Kidney (tissue), 13 donors: ENCODE measurements at regions not wholly inside any gene's neighbourhood (a gene's known extent, or its start where the extent isn't known, plus 50 kb on each side); places are given as distances from the start of the nearest gene placed in this dataset.
"Not testable (repeated sequence)": the region's sequence is repeated elsewhere in the genome, so short reads cannot be mapped to it uniquely, and the experiment has no call there.

Source experiments
- DNase-seq, 5 donors: peaks; one replicate each; pipeline ENCODE4 v3.0.0-alpha.2; 2013 to 2020
- FAIRE-seq: peaks from 2 replicates; lab custom pipeline; 2012; peaks lifted over from hg19 to GRCh38; lab: Jason Lieb, UNC
- H3K27ac ChIP-seq, 2 donors: one replicate each; pipeline ENCODE4 v1.7.0; 2013; ENCODE audit warnings: low read depth in 2 of 2, low read length in 2 of 2, inconsistent platforms in 1 of 2
- H3K27me3 ChIP-seq: one replicate; pipeline ENCODE4 v1.7.1; 2013; ENCODE audit warnings: low read length, inconsistent platforms; ENCODE audit not compliant: control insufficient read depth, insufficient read depth
- H3K36me3 ChIP-seq, 3 donors: one replicate each; pipeline versions ENCODE4 v1.7.0 to v1.7.1; 2013; ENCODE audit warnings: low read length in 3 of 3, control low read depth in 1 of 3, inconsistent platforms in 1 of 3; ENCODE audit not compliant: insufficient read depth in 3 of 3, control insufficient read depth in 2 of 3
- H3K4me1 ChIP-seq, 3 donors: one replicate each; pipeline versions ENCODE4 v1.7.0 to v1.7.1; 2013; ENCODE audit warnings: low read length in 3 of 3, inconsistent platforms in 1 of 3, low read depth in 1 of 3; ENCODE audit not compliant: control insufficient read depth in 2 of 3, insufficient read depth in 2 of 3
- H3K4me3 ChIP-seq, 3 donors: one replicate each; pipeline versions ENCODE4 v1.7.0 to v1.8.1; 2013; ENCODE audit warnings: low read length in 3 of 3, control low read depth in 1 of 3, inconsistent platforms in 1 of 3
- H3K9ac ChIP-seq, 3 donors: one replicate each; pipeline versions ENCODE4 v1.7.0 to v1.7.1; 2013; ENCODE audit warnings: low read length in 3 of 3, control low read depth in 1 of 3, inconsistent platforms in 1 of 3
- H3K9me3 ChIP-seq, 3 donors: one replicate each; pipeline versions ENCODE4 v1.7.0 to v1.7.1; 2013; ENCODE audit warnings: low read length in 3 of 3, control low read depth in 1 of 3, inconsistent platforms in 1 of 3; ENCODE audit not compliant: control insufficient read depth in 2 of 3, insufficient read depth in 1 of 3
- intact Hi-C: fragments of 100-400 bp; cut with DNase I; formaldehyde crosslinking; loops from one replicate; pipeline ENCODE4 v1.11.1; 2022
- TF ChIP-seq, protein P1 (sequence below): IDR thresholded peaks from 3 replicates; pipeline ENCODE4 v1.5.1; 2012; ENCODE audit warnings: mild to moderate bottlenecking, moderate library complexity, borderline replicate concordance; ENCODE audit not compliant: insufficient read depth; ENCODE audit errors: extremely low read depth
- donor health status: control.
- donor health status: control.
- donor health status: control.
- donor health status: control.
- donor health status: control.
- donor health status: DM: yes; HTN: yes; CAD: no.
- donor health status: Normal renal cell carcinoma (clear cell type).

- H3K4me3 ChIP-seq, result no peak overlapping the region
- DNase-seq, result no peak
These were observed 219.4 kb downstream of the MAF start for GRCh38 chr16:79380995-79381602.

DNA sequence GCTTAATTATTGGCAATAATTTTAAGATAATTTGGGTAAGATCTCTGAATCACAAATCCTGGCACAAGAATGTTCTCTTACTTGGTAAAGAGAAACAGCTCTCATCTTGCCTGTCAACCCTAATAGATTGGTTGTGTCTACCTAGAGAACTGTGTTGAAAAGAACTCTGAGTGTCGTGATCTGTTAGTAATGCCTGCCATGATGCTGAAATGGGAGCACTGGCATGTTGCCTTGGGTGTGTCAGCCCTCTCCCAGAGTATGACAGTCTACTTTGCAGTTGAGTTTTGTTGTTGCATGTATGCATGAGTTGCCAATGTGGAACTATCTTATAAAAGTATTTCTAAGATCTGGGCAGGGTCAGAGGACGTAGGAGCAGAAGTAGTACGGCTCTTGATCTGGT, 221.4 kb downstream of the MAF start:
- H3K4me1 ChIP-seq, result no peaks in the 10 kb centered on the region
- H3K9ac ChIP-seq, result no peak overlapping the region
- H3K4me3 ChIP-seq, result no peak overlapping the region
- no peaks in the 10 kb centered on the region for H3K9me3 ChIP-seq
- no peak for FAIRE-seq
- H3K27me3 ChIP-seq, result no peaks in the 10 kb centered on the region
- no peaks in the 10 kb centered on the region for H3K36me3 ChIP-seq
- no peak overlapping the region for H3K27ac ChIP-seq
- intact Hi-C loops, result no loop called here
- TF ChIP-seq, protein P1, sequence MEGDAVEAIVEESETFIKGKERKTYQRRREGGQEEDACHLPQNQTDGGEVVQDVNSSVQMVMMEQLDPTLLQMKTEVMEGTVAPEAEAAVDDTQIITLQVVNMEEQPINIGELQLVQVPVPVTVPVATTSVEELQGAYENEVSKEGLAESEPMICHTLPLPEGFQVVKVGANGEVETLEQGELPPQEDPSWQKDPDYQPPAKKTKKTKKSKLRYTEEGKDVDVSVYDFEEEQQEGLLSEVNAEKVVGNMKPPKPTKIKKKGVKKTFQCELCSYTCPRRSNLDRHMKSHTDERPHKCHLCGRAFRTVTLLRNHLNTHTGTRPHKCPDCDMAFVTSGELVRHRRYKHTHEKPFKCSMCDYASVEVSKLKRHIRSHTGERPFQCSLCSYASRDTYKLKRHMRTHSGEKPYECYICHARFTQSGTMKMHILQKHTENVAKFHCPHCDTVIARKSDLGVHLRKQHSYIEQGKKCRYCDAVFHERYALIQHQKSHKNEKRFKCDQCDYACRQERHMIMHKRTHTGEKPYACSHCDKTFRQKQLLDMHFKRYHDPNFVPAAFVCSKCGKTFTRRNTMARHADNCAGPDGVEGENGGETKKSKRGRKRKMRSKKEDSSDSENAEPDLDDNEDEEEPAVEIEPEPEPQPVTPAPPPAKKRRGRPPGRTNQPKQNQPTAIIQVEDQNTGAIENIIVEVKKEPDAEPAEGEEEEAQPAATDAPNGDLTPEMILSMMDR, result no peak
- no peak for DNase-seq

More at GRCh38 chr16:79380995-79381602, 219.4 kb downstream of the MAF start:
- intact Hi-C loops, result no loop called here
- no peak overlapping the region for H3K9ac ChIP-seq
- H3K9me3 ChIP-seq, result no peaks in the 10 kb centered on the region
- H3K27me3 ChIP-seq, result no peaks in the 10 kb centered on the region
- no peak for FAIRE-seq
- H3K36me3 ChIP-seq, result no peaks in the 10 kb centered on the region
- TF ChIP-seq, protein P1, result no peak
- no peak overlapping the region for H3K27ac ChIP-seq
- no peaks in the 10 kb centered on the region for H3K4me1 ChIP-seq

- H3K27me3 ChIP-seq, H3K36me3 ChIP-seq, H3K4me1 ChIP-seq, H3K9ac ChIP-seq, FAIRE-seq, DNase-seq, H3K27ac ChIP-seq, H3K4me3 ChIP-seq, intact Hi-C loops, H3K9me3 ChIP-seq: not testable (repeated sequence)
These were observed 223.5 kb downstream of the MAF start for GRCh38 chr16:79377082-79377481.

DNA sequence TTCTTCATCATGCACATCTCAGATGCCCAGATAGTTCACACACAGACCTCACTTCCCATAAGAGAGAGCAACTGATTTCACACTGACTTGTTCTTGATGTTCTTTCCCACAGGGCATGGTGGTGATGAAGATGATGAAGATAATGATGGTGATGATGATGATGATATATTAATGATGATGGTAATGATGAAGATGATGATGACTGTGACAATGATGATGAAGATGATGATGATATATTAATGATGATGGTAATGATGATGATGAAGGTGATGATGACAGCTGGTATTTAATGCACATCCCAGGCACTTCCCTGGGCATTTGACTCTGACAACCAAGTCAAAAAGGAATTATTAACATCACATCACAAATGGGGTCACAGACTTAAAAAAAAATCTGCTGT, 225.2 kb downstream of the MAF start:
- no peaks in the 10 kb centered on the region for H3K27me3 ChIP-seq
- H3K4me1 ChIP-seq, result no peaks in the 10 kb centered on the region
- DNase-seq (no peak), FAIRE-seq (no peak)
- H3K27ac ChIP-seq, result no peak overlapping the region
- intact Hi-C loops, result no loop called here
- H3K9ac ChIP-seq, result no peak overlapping the region
- no peak overlapping the region for H3K4me3 ChIP-seq
- no peaks in the 10 kb centered on the region for H3K36me3 ChIP-seq
- TF ChIP-seq, protein P1, result no peak
- peaks cover 0 to 6% (median 0%) of the 10 kb centered on the region in 3 donors for H3K9me3 ChIP-seq
